ENCODE measurements at regions not wholly inside any gene's neighbourhood (a gene's known extent, or its start where the extent isn't known, plus 50 kb on each side); places are given as distances from the start of the nearest gene placed in this dataset.

GRCh38 chr3:115499666-115500065, 123.6 kb upstream of the GAP43 start:
- intact Hi-C loops (cut with micrococcal nuclease; ENCODE audit: unreplicated experiment): no loop called here
- H3K27me3 ChIP-seq (ENCODE audit: control insufficient read depth in 1 of 2, insufficient read depth in 2 of 2, low read length in 2 of 2): no peaks in the 10 kb centered on the region

More at GRCh38 chr3:115499666-115500065, 123.6 kb upstream of the GAP43 start:
- Histone ChIP-seq H4K20me1 (ENCODE audit: insufficient read depth, low read length) (no peaks in the 10 kb centered on the region), H3K36me3 (replicated peaks in 1 of 2; ENCODE audit: control insufficient read depth in 1 of 2, insufficient read depth in 2 of 2, low read length in 2 of 2) (no peaks in the 10 kb centered on the region), H3K9me3 (ENCODE audit: low read length) (no peaks in the 10 kb centered on the region), H3K79me2 (ENCODE audit: insufficient read depth, low read length) (no peaks in the 10 kb centered on the region), H3K27ac (ENCODE audit: extremely low read length, insufficient read depth, low read length) (no peak overlapping the region), H3K4me3 (replicated peaks in 1 of 3; ENCODE audit: insufficient read depth in 1 of 3, low read depth in 2 of 3, low read length in 3 of 3) (no peak overlapping the region), H3K4me1 (ENCODE audit: insufficient read depth, low read length) (no peaks in the 10 kb centered on the region), H3K9ac (ENCODE audit: insufficient read depth, low read depth, low read length) (no peak overlapping the region), H3K4me2 (ENCODE audit: low read depth, low read length) (no peak overlapping the region), H2AFZ (ENCODE audit: low read length) (no peak overlapping the region)
- ChIA-PET POLR2A (no interaction called here), CTCF (ENCODE audit: low intra/inter-chr PET ratio, low total read pairs) (no interaction called here)
- no peak for ATAC-seq
- FAIRE-seq: no peak
- BruUV-seq (replicated peaks): no TSS peak
- in situ Hi-C loops (cut with HindIII; ENCODE audit: extremely low pct_ligation_motif_present, low pct_unique_long_range_greater_than_20kb): no loop called here
- DNase-seq (ENCODE audit: low spot score): no peak
- TF ChIP-seq, protein P1, sequence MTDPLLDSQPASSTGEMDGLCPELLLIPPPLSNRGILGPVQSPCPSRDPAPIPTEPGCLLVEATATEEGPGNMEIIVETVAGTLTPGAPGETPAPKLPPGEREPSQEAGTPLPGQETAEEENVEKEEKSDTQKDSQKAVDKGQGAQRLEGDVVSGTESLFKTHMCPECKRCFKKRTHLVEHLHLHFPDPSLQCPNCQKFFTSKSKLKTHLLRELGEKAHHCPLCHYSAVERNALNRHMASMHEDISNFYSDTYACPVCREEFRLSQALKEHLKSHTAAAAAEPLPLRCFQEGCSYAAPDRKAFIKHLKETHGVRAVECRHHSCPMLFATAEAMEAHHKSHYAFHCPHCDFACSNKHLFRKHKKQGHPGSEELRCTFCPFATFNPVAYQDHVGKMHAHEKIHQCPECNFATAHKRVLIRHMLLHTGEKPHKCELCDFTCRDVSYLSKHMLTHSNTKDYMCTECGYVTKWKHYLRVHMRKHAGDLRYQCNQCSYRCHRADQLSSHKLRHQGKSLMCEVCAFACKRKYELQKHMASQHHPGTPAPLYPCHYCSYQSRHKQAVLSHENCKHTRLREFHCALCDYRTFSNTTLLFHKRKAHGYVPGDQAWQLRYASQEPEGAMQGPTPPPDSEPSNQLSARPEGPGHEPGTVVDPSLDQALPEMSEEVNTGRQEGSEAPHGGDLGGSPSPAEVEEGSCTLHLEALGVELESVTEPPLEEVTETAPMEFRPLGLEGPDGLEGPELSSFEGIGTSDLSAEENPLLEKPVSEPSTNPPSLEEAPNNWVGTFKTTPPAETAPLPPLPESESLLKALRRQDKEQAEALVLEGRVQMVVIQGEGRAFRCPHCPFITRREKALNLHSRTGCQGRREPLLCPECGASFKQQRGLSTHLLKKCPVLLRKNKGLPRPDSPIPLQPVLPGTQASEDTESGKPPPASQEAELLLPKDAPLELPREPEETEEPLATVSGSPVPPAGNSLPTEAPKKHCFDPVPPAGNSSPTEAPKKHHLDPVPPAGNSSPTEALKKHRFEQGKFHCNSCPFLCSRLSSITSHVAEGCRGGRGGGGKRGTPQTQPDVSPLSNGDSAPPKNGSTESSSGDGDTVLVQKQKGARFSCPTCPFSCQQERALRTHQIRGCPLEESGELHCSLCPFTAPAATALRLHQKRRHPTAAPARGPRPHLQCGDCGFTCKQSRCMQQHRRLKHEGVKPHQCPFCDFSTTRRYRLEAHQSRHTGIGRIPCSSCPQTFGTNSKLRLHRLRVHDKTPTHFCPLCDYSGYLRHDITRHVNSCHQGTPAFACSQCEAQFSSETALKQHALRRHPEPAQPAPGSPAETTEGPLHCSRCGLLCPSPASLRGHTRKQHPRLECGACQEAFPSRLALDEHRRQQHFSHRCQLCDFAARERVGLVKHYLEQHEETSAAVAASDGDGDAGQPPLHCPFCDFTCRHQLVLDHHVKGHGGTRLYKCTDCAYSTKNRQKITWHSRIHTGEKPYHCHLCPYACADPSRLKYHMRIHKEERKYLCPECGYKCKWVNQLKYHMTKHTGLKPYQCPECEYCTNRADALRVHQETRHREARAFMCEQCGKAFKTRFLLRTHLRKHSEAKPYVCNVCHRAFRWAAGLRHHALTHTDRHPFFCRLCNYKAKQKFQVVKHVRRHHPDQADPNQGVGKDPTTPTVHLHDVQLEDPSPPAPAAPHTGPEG (CRISPR knock-in tag; IDR thresholded peaks at IDR 0.05): no peak
- TF ChIP-seq, protein P2, sequence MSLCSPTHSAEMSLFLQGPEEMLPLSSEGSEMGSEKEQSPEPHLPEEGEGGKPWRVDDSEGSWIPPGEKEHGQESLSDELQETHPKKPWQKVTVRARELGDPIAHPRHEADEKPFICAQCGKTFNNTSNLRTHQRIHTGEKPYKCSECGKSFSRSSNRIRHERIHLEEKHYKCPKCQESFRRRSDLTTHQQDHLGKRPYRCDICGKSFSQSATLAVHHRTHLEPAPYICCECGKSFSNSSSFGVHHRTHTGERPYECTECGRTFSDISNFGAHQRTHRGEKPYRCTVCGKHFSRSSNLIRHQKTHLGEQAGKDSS (CRISPR knock-in tag; IDR thresholded peaks at IDR 0.05; ENCODE audit: borderline replicate concordance, low read depth): no peak
- TF ChIP-seq ZNF543 (CRISPR knock-in tag; IDR thresholded peaks at IDR 0.05) (no peak), ZNF430 (CRISPR knock-in tag; IDR thresholded peaks at IDR 0.05) (no peak), ZNF512 (CRISPR knock-in tag; IDR thresholded peaks at IDR 0.05) (no peak), ZMAT5 (CRISPR knock-in tag; IDR thresholded peaks at IDR 0.05; ENCODE audit: borderline replicate concordance, low read depth) (no peak), NONO (IDR thresholded peaks at IDR 0.05) (no peak), NONO (CRISPR knock-in tag; conservative IDR thresholded peaks at IDR 0.05) (no peak), POLR2AphosphoS2 (IDR thresholded peaks at IDR 0.05; ENCODE audit: low read depth, low read length) (no peak), TBP (CRISPR knock-in tag; IDR thresholded peaks at IDR 0.05) (no peak)
- TF ChIP-seq, protein P3, sequence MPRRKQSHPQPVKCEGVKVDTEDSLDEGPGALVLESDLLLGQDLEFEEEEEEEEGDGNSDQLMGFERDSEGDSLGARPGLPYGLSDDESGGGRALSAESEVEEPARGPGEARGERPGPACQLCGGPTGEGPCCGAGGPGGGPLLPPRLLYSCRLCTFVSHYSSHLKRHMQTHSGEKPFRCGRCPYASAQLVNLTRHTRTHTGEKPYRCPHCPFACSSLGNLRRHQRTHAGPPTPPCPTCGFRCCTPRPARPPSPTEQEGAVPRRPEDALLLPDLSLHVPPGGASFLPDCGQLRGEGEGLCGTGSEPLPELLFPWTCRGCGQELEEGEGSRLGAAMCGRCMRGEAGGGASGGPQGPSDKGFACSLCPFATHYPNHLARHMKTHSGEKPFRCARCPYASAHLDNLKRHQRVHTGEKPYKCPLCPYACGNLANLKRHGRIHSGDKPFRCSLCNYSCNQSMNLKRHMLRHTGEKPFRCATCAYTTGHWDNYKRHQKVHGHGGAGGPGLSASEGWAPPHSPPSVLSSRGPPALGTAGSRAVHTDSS (CRISPR knock-in tag; conservative IDR thresholded peaks at IDR 0.05): no peak
- WGBS (ENCODE audit: low lambda C conversion rate): 0% methylated on average over 3 of the region's 3 CpGs

Measured in HepG2 (cell line).